Tongue (tissue), 1 donor: ENCODE measurements at regions not wholly inside any gene's neighbourhood (a gene's known extent, or its start where the extent isn't known, plus 50 kb on each side); places are given as distances from the start of the nearest gene placed in this dataset.

Experiments used
- DNase-seq: peaks from one replicate; pipeline ENCODE4 v3.0.0-alpha.2; 2015

DNA sequence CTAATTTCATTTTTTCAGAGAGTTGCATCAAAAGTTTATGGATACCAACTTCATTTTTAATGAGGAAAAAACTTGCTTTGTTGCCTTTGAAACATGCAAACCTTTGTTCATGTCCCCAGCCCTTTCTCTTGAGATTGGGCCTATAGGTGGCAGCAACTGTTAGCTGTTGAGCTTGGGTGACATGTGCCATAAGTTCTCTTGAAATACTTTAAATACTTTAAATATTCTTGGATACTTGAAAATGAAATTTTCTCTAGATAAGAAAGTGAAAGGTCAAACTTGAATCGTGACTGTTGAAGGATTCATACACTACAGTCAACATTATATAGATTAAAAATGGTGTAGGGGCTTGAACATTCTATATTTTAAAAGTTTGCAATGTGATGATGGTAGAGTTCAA lies 294.9 kb downstream of the NDFIP2 start:
- DNase-seq, result peak; percentile 75

DNA sequence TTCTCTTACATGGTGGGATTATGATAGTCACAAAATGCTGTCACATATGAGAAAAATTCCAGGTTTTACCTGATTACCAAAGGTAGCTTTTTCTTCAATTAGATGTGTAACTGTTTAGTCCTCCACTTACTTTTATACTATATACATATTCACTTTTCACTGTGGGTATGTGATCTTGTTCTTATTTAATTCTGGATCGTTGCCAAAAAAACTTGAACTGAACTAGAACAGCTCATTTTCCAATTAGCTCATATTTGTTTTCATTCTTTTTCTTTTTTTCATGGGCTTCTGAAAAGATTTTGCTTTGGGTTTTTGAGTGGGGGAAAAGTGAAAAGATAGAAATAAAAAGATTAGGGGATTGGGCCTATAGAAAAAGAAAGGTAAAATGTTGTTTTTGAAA lies 291.9 kb downstream of the NDFIP2 start:
- peak; percentile 54 for DNase-seq

DNA sequence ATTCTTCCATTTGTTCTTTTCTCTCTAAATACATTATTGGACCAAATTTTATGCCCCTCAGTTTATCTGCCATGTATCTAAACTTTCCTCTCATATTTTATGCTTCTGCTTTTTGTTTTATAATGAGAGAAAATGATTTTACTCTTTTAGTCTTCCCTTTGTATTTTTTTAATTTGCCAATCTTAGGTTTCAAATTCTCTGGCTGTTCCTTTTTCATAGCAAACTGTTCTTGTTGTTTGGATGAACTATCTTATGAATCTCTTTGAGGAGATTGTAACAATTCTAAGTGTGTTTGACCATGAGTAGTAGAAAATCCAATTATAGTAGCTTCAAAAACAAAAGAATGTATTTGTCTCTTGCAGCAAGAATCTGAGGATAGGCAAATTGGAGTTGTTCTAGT lies 290.5 kb downstream of the NDFIP2 start:
- no peak for DNase-seq

DNA sequence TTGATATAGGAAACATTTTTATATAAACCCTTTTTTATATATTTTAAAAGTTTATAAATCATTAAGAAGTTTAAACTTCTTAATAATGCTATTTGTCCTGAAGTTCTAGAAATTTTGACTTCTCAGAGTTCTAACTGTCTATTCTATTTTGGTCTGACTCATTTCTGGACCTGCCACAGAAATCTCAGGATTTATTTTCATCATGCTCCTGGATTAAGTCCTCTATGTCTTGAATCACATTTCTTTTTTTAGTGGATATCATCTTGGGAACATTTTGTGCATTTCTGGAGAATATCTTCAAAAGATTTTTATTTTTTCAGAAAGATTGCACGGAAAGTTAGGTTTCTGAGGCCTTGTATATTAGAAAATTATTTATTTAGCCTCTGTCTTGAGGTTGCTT lies 289.1 kb downstream of the NDFIP2 start:
- no peak for DNase-seq

DNA sequence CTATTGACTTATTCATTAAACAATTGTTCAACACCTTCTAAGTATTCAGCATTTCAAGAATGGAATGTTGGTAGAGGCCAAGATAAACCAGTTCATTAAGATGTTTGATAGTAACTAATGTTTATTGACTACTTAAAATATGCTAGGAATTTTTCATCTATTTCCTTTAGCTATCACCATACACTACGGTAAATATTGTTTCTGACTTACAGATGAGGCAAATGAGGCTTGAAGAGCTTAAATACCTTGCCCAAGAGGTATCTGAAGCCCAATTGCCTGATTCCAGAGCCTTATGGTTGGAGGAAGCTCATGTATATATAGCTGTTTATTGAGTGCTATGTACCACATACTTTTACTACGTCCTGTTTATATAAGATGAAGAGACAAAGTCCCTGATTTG lies 286.2 kb downstream of the NDFIP2 start:
- no peak for DNase-seq

DNA sequence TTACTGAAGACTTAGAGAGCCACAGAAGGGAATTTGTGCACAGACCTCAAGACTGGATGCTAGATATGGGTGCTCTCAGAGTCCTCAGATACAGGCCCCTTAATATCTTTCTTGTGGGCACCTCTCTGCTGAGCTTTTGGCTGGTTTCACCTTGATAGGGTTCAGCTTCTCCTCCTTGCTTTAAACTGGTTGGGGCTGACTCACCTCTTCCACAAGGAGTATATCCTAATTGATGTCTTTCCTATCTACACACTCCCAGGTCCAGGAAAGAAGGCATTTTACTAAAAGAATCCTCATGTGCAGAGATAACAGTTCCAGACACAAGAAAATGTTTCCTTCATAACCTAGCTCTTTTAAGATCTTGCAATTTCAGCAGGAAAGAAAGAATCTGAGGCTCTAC lies 284.4 kb downstream of the NDFIP2 start:
- DNase-seq, result no peak

DNA sequence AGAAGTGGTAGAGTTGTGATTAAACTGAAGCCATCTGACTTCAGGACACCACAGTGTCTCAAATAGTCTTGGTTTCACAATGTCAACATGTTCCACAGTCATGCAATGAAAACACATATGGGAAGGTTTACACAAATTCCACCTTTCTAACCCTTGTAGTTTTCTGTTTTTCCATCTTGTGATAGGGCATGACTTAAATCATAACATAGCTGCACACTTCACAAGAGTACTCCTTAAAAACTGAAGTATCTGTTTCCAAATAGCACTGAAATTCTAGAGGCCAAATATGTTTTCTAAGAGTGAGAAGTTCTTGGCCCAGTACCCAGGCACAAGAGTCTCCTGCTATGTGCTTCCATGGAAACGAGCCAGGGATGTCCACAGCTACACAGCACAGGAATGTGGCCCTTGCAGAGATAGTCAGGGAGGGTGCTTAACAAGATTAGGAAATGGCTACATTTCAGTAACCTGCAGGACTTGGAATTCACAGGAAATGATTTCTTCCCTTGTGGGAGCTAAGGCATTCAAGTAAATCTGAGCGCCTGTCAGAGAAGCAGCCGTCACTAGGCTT lies 269.1 kb downstream of the NDFIP2 start:
- peak; percentile 92 for DNase-seq

DNA sequence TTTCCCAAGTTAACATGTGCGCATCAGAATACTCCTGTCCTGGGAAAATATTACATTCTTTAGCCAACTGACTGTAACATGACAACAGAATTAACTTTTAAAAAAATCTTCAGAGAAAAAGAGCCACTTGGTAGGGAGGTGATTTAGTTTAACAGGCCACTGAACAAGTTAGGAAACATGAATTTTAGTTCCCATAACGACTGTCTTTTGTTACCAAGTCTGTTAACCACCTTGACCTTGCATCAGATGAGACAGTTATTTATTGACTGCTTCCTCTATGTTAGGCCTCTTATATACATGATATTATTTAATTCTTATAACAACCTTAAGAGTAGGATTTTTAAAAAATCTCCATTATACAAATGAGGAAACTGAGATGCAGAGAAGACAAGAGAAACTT lies 268.6 kb downstream of the NDFIP2 start:
- DNase-seq, result no peak

DNA sequence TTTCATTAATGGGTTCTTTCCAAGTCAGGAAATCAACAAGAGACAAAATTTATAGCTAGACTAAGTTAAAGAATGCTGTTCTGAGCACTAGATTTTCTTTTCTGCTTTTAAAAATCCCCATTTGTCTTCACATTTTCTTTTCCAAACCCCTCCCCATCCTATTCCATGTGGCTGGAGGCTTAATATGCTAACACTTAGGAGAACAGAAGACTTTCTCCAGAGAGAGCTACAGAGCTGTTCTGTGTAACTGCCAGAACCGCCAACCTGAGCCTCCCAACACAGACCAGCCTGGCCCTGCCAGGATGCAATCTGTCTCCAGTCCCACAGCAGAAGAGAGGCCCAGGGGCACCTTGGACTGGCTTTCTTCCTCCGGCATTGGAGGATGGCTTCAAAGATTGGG lies 264.1 kb downstream of the NDFIP2 start:
- DNase-seq, result no peak

DNA sequence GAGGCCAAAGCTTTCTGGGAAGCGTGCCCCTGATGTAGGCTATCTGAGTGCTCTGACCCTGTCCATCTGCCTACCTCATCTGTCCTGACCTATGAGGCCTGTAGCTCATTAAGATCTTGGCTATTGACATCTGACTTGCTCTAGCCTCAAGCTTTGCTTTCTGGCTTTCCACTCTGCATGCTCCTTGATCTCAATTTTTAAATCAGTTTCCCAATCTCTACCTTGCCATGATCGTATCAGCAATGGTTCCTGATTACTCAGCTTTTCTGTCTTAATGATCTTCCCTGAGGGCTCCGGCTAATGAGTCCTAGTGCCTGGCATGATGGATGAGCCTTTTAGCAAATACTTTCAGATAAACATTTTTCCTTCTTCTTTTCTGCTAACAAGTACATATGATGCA lies 262.0 kb downstream of the NDFIP2 start:
- no peak for DNase-seq

DNA sequence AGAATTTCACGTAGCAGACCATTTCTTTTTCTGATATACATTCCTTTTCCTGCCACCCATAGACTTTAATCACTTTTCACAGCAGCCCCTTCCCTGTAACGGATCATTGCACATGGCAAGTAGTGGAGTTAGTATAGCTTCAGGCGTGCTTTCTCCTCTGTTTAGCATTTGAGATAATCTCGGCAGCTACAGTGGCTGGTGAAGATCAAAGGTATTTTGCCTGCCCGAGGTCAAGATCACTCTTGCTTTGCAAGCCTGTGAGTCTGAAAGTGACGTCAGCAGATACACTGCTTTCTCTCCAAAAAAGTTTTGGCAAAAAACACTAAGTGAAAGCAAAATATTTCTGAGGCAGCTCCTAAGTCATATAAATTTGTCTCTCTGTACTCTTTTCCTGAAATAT lies 260.0 kb downstream of the NDFIP2 start:
- DNase-seq, result peak; percentile 68

DNA sequence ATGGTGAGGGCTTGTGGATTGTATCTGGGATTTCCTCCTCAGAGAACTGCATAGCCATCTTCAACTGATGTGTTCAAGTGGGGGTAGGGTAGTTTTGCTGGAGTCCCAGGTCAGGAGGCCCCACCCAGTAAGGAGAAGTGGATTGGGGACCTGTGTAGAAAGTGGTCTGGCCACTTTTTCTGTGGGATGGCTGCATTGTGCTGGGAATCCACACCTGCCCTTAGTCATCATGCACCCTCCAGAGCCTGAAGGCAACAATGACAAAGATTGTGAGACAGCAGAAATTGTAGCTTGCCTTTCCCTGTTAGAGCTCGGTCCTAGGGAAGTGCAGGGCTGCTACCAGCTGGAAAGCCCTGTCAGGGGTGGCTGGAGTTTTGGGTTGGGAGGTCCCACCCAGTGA lies 255.4 kb downstream of the NDFIP2 start:
- DNase-seq, result no peak

DNA sequence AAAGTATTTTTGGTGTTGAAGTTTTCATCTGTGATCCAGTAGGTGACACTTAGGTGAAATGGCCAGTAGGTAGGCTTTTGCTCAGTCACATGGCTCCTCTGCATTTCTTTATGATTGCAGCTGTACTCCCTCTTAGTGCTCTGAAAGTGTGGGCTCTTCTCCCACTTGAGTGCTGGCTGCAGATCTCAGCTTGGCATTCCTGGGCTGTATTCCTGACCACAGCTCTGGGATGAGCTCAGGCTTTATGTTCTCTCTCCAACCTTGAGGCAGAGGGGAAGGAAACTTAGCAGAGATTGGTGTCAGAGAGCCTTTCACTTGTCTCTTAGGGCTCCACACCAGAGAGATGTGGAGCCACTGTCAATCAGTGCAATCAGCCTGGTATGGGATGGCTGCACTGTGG lies 254.3 kb downstream of the NDFIP2 start:
- DNase-seq, result peak; percentile 34

DNA sequence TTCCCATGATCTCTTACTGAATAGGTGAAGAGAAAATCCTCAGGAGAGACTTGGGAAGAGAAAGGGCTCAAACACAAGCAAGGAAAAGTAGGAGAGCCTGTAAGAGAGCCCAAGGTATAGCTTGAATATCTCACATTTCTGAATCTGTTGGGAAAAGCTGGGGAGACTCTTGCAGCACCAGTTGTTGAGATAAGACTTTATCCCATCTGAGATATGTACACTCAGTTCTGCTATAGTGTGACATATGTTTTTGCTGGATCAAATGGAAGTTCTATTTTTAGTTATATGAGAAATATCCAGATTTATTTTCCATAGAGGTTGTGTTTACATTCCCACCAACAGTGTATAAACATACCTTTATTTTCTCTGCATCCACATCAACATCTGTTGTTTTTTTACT lies 246.1 kb downstream of the NDFIP2 start:
- peak; percentile 44 for DNase-seq

DNA sequence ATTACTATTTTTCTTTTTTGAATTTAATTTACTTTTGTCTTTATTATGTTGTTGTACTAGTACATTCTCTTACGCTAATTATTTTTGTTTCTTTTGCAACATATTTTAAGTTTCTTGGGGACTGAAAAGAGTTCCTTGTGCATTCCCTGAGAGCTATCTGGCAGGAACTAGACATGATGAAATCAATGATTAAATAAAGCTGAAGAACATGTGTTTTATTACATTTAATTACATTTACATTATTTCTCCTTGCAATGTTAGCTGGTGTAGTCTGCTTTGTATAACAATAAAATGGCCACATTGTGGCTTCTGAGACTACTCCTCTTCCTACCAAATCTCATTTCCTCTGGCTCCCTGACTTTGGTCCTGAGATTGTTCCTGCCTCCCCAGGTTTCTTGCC lies 244.9 kb downstream of the NDFIP2 start:
- peak; percentile 37 for DNase-seq

DNA sequence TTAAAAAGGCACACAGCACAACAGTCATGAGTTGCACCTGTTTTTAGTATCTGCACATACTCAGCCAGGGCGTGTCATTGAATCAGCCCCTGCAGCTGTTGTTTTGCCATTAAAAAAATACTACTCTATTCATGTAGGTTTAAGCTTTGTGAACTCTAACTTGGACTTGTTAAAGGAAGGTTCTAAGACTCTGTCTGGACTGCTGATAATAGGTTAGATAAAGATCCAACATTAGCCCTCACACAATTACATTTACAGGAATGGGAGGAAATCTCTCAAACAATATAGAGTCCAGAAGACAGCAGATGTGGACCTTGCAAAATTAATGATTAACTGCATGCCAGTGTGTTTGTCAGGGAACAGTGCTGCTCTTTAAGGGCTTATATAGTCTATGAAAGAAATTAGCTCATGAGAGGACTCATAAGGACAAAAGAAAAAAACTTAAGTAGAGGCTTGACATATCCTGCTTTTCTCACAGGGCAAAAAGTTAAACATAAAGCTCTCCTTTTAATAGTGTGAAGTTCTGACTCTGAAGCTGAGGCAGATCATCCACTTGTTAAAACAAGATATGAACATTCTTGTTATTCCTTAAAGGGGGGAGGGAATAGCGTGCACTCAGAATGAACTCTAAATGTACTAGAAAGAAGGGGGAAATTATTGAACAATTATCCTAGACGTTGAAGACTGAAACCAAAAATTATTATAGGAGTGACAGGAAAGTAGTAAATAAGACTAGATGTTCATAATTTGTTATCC lies 243.6 kb downstream of the NDFIP2 start:
- peak; percentile 93 for DNase-seq

DNA sequence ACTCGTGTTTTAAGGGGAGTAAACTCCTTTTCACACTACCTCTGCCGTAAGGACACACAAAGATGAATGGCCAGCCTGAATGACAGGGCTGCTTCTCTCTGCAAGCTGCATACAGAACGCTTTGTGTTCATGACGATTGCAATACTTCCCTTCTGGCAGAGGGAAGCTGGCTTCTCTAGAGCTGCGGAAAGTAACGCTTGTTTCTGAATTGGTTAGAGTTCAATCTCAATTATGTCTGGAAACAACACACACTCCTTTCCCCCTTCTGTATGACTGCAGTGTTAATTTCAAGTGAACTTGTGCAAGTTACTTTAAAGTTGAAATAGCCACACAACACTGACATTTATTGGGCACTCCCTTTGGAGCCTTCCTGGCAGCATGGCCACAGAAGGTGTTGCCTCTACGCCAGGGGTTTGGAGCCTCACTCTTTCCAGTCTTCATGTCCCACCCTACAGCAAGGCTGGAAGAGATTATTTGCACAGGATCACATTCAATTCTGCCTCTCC lies 242.6 kb downstream of the NDFIP2 start:
- DNase-seq, result peak; percentile 92

DNA sequence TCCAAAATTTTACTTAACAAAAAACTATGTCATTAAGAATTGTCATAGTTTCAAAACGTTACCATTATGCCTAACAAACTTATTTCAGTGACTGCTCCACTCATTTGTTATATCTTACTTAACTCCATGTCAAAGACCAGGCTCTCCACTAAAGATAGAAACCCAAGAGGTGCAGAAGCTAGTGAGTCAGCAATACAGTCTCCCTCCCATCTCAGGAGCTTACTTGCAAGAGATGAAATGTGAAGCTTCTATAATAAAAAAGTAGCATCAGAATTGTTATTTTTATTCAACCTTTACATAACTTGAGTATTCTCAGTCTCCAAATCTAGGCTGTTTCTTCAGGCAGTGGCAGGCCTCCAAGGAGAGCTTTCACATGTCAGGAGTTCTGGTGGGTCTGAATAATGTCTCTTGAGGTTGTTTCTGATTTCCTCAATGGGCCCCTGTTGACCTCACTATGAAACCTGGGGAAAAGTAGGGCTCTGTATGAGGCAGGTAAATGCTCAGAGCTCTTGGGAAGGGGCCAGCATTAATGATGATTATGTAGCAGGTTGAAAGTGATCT lies 242.0 kb downstream of the NDFIP2 start:
- DNase-seq, result no peak

DNA sequence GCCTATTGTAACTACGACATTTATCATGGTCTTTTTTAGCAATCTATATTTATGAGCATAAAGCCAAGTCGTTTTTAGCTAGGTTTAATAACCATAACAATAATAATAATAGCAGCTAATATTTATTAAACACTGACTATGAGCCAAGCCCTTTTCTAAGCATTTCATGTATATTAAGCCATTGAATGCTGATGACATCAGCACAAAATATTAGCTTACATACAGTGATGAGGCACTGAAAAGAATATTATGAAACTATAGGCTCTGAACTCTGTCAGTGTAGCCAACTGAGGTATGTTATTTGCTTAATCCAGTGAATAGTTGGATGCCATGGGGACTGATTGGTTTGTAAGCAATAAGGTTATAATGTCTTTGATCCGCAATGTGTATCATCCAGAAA lies 235.2 kb downstream of the NDFIP2 start:
- no peak for DNase-seq

DNA sequence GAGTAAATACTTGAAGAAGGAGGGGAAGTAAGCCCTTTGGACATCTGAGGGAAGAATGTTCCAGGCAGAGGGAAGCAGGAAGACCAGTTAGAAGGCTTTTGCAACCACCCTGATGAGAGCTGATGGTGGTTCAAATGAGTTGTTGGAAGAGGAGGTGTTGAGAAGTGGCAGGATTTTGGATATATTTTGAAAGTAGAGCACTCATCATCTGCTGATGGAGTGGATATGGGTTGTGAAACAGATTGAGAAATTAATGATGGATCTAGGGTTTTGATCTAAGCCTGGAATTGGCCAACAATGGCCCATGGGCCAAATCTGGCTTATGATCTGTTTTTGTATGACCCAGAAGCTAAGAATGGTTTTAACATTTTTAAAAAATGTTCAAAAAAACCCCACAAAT lies 230.7 kb downstream of the NDFIP2 start:
- DNase-seq, result no peak

DNA sequence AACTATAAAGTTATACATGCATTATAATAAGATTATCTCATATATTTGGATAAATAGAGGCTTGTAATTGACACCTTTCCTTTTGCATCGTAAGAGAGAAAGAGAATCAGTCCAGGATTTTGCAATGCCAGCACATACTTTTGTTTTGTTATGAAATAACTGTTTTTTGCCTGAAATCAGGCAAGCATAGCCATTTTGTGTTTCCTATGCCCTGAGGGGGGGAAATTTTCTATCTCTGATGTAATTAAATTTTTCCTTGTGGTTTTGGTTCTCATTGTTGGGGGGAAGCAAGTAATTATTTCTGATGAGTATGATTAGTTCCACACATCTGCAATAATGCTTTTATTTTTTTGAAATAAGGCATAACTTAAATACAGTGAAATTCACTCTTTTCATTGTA lies 229.4 kb downstream of the NDFIP2 start:
- DNase-seq, result peak; percentile 12

DNA sequence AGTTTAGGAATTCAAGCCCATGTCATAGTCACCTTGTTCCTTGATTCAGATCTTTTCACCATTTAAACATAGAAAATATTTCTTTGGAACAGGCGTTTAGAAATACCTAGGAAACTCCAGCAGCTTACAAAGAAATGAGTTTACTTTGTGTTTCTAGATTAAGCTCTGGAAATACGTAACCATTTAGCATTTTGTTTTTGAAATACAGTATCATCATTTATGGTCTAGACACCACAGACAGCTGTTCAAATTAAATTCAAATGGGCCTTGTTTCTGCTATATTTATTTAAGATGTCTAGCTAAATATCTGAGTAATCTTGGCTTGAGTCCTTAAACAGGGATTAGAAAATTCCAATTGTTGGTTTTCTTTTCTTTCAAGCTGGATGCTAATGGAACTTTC lies 228.5 kb downstream of the NDFIP2 start:
- peak; percentile 63 for DNase-seq

DNA sequence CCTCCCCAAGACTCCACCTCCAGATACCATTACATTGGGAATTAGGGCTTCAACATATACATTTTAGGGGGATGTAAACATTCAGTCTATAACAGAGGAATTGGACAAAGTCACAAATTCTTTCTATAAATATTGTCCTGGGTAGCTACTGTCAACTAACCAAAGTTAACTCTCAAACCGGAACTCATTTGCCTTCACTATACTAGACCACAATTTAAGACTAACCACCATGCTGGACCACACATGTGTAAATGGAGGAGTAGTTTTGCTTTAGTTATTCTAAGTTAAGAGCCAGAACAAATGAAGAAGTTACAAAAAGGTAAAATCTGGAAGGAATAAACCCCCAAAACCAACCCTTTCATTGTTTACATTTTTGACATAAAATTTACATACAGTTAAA lies 222.8 kb downstream of the NDFIP2 start:
- no peak for DNase-seq

DNA sequence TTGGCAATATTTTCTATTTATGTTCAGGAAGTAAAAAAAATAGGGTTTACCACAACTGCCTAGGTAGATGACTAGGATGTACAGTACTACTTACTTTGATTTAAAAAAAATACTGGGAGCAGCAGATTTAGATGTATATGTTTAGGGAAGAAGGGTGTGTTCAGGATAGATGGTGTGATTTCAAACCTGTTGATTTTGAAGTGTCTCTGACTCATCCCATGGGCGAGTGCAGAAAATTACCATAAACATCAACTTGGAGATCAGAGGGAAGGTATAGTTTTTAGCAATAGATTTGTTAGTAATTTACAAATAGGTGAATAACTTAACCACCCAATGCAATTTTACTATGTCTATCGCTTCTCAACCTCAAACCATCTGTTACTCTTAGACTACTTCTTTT lies 214.8 kb downstream of the NDFIP2 start:
- DNase-seq, result no peak
